ENCODE measurements at regions not wholly inside any gene's neighbourhood (a gene's known extent, or its start where the extent isn't known, plus 50 kb on each side); places are given as distances from the start of the nearest gene placed in this dataset.

DNA sequence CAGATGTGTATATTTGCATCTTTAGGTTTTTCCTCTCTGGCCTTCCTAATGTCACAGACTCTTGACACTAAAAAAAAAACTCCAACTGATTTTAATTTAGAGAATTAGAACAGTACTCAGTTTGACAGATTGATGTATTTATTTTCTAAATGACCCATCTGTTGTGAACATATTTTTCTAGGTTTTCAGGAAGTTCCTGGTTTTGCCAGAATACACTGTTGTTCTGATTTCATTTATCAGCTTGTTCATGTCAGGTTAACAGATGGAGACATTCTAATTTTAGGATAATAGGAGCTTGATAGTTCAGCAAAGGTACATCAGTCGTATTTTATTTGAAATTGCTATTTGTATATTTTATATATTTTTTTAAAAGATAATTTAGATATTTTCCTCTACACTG, 133.4 kb downstream of the TANC2 start (continued):
- TF ChIP-seq, protein P1, sequence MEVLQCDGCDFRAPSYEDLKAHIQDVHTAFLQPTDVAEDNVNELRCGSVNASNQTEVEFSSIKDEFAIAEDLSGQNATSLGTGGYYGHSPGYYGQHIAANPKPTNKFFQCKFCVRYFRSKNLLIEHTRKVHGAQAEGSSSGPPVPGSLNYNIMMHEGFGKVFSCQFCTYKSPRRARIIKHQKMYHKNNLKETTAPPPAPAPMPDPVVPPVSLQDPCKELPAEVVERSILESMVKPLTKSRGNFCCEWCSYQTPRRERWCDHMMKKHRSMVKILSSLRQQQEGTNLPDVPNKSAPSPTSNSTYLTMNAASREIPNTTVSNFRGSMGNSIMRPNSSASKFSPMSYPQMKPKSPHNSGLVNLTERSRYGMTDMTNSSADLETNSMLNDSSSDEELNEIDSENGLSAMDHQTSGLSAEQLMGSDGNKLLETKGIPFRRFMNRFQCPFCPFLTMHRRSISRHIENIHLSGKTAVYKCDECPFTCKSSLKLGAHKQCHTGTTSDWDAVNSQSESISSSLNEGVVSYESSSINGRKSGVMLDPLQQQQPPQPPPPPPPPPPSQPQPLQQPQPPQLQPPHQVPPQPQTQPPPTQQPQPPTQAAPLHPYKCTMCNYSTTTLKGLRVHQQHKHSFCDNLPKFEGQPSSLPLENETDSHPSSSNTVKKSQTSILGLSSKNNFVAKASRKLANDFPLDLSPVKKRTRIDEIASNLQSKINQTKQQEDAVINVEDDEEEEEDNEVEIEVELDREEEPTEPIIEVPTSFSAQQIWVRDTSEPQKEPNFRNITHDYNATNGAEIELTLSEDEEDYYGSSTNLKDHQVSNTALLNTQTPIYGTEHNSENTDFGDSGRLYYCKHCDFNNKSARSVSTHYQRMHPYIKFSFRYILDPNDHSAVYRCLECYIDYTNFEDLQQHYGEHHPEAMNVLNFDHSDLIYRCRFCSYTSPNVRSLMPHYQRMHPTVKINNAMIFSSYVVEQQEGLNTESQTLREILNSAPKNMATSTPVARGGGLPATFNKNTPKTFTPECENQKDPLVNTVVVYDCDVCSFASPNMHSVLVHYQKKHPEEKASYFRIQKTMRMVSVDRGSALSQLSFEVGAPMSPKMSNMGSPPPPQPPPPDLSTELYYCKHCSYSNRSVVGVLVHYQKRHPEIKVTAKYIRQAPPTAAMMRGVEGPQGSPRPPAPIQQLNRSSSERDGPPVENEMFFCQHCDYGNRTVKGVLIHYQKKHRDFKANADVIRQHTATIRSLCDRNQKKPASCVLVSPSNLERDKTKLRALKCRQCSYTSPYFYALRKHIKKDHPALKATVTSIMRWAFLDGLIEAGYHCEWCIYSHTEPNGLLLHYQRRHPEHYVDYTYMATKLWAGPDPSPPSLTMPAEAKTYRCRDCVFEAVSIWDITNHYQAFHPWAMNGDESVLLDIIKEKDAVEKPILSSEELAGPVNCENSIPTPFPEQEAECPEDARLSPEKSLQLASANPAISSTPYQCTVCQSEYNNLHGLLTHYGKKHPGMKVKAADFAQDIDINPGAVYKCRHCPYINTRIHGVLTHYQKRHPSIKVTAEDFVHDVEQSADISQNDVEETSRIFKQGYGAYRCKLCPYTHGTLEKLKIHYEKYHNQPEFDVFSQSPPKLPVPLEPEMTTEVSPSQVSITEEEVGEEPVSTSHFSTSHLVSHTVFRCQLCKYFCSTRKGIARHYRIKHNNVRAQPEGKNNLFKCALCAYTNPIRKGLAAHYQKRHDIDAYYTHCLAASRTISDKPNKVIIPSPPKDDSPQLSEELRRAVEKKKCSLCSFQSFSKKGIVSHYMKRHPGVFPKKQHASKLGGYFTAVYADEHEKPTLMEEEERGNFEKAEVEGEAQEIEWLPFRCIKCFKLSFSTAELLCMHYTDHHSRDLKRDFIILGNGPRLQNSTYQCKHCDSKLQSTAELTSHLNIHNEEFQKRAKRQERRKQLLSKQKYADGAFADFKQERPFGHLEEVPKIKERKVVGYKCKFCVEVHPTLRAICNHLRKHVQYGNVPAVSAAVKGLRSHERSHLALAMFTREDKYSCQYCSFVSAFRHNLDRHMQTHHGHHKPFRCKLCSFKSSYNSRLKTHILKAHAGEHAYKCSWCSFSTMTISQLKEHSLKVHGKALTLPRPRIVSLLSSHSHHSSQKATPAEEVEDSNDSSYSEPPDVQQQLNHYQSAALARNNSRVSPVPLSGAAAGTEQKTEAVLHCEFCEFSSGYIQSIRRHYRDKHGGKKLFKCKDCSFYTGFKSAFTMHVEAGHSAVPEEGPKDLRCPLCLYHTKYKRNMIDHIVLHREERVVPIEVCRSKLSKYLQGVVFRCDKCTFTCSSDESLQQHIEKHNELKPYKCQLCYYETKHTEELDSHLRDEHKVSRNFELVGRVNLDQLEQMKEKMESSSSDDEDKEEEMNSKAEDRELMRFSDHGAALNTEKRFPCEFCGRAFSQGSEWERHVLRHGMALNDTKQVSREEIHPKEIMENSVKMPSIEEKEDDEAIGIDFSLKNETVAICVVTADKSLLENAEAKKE (CRISPR knock-in tag; IDR thresholded peaks at IDR 0.05) = no peak
- TF ChIP-seq NANOG (IDR thresholded peaks at IDR 0.05; ENCODE audit: borderline replicate concordance) (no peak), STAT1 (IDR thresholded peaks at IDR 0.05; ENCODE audit: unreplicated experiment) (no peak), EZH2phosphoT487 (IDR thresholded peaks at IDR 0.05; ENCODE audit: unreplicated experiment) (no peak)
- TF ChIP-seq, protein P2, sequence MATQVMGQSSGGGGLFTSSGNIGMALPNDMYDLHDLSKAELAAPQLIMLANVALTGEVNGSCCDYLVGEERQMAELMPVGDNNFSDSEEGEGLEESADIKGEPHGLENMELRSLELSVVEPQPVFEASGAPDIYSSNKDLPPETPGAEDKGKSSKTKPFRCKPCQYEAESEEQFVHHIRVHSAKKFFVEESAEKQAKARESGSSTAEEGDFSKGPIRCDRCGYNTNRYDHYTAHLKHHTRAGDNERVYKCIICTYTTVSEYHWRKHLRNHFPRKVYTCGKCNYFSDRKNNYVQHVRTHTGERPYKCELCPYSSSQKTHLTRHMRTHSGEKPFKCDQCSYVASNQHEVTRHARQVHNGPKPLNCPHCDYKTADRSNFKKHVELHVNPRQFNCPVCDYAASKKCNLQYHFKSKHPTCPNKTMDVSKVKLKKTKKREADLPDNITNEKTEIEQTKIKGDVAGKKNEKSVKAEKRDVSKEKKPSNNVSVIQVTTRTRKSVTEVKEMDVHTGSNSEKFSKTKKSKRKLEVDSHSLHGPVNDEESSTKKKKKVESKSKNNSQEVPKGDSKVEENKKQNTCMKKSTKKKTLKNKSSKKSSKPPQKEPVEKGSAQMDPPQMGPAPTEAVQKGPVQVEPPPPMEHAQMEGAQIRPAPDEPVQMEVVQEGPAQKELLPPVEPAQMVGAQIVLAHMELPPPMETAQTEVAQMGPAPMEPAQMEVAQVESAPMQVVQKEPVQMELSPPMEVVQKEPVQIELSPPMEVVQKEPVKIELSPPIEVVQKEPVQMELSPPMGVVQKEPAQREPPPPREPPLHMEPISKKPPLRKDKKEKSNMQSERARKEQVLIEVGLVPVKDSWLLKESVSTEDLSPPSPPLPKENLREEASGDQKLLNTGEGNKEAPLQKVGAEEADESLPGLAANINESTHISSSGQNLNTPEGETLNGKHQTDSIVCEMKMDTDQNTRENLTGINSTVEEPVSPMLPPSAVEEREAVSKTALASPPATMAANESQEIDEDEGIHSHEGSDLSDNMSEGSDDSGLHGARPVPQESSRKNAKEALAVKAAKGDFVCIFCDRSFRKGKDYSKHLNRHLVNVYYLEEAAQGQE (IDR thresholded peaks at IDR 0.05; ENCODE audit: unreplicated experiment) = no peak
- TF ChIP-seq, protein P3, sequence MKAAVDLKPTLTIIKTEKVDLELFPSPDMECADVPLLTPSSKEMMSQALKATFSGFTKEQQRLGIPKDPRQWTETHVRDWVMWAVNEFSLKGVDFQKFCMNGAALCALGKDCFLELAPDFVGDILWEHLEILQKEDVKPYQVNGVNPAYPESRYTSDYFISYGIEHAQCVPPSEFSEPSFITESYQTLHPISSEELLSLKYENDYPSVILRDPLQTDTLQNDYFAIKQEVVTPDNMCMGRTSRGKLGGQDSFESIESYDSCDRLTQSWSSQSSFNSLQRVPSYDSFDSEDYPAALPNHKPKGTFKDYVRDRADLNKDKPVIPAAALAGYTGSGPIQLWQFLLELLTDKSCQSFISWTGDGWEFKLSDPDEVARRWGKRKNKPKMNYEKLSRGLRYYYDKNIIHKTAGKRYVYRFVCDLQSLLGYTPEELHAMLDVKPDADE (IDR thresholded peaks at IDR 0.05) = no peak
